Type B pancreatic cell (in vitro differentiated cells): ENCODE measurements at regions not wholly inside any gene's neighbourhood (a gene's known extent, or its start where the extent isn't known, plus 50 kb on each side); places are given as distances from the start of the nearest gene placed in this dataset.

ENCODE experiments used
- DNase-seq: peaks from one replicate; pipeline ENCODE4 v3.0.0; 2021; ENCODE audit warnings: mixed read lengths; ENCODE audit not compliant: unreplicated experiment; ENCODE audit errors: extremely low spot score
- H3K27ac Mint-ChIP-seq: 2 replicates; pipeline ENCODE4 v1.8.0; 2021; ENCODE audit warnings: mild to moderate bottlenecking, mixed read lengths
- H3K27me3 Mint-ChIP-seq: 2 replicates; pipeline ENCODE4 v1.8.0; 2021; ENCODE audit warnings: mixed read lengths
- H3K36me3 Mint-ChIP-seq: 2 replicates; pipeline ENCODE4 v1.8.0; 2021; ENCODE audit warnings: mixed read lengths
- H3K4me1 Mint-ChIP-seq: one replicate; pipeline ENCODE4 v1.8.0; 2021; ENCODE audit warnings: mixed read lengths; ENCODE audit not compliant: unreplicated experiment
- H3K4me3 Mint-ChIP-seq: 2 replicates; pipeline ENCODE4 v1.8.0; 2021; ENCODE audit warnings: mild to moderate bottlenecking, mixed read lengths
- H3K9me3 Mint-ChIP-seq: 2 replicates; pipeline ENCODE4 v1.8.0; 2021; ENCODE audit warnings: mixed read lengths
- TF ChIP-seq, protein P1 (sequence below): fragments of 200-600 bp; sonication (generic); conservative IDR thresholded peaks from 2 replicates; pipeline ENCODE4 v1.5.0; 2021; ENCODE audit warnings: antibody characterized with exemption, mild to moderate bottlenecking

DNA sequence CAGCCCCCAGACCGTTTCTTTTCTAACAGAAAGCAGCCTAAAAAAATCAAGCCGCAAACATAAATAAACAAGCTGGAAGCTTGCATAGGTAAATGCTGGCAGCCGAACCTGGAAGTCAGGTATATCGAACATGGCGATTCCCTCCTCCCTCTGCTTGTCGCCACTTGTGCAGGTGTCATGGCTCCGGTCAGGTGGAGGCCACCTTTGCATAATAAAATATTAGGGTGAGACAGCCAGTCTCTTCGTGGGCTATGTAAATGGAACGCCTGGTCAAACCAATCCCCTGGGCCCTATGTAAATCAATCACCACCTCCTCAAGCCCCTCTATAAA lies 223.9 kb upstream of the DAAM1 start:
- no peaks in the 10 kb centered on the region for H3K27me3 Mint-ChIP-seq
- DNase-seq: no peak
- TF ChIP-seq, protein P1, sequence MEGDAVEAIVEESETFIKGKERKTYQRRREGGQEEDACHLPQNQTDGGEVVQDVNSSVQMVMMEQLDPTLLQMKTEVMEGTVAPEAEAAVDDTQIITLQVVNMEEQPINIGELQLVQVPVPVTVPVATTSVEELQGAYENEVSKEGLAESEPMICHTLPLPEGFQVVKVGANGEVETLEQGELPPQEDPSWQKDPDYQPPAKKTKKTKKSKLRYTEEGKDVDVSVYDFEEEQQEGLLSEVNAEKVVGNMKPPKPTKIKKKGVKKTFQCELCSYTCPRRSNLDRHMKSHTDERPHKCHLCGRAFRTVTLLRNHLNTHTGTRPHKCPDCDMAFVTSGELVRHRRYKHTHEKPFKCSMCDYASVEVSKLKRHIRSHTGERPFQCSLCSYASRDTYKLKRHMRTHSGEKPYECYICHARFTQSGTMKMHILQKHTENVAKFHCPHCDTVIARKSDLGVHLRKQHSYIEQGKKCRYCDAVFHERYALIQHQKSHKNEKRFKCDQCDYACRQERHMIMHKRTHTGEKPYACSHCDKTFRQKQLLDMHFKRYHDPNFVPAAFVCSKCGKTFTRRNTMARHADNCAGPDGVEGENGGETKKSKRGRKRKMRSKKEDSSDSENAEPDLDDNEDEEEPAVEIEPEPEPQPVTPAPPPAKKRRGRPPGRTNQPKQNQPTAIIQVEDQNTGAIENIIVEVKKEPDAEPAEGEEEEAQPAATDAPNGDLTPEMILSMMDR: no peak
- no peak overlapping the region for H3K27ac Mint-ChIP-seq
- H3K9me3 Mint-ChIP-seq: no peaks in the 10 kb centered on the region
- H3K36me3 Mint-ChIP-seq: no peaks in the 10 kb centered on the region
- H3K4me3 Mint-ChIP-seq: no peak overlapping the region
- peaks cover 20% of the 10 kb centered on the region for H3K4me1 Mint-ChIP-seq

DNA sequence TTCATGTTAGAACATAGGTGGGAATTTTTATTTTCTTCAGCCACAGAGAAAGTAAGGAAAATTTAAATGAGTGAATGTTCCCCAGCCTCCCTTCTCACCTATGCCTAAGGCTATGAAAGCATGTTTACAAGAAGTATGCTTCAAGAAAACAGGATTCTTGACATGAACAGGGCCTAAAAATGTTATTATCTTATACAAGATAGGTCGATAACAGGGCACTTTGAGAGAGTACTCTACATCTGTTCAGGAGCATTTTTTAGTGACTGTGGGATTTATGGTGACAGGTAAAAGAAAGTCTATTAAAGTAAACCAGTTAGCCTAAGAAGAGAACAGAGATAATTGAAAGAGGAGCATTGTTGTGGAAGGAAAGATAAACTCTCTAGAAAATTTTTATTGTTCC lies 222.9 kb upstream of the DAAM1 start:
- H3K4me3 Mint-ChIP-seq: no peak overlapping the region
- peaks cover 25% of the 10 kb centered on the region for H3K4me1 Mint-ChIP-seq
- no peak for DNase-seq
- TF ChIP-seq, protein P1: no peak
- H3K36me3 Mint-ChIP-seq: no peaks in the 10 kb centered on the region
- H3K27ac Mint-ChIP-seq: no peak overlapping the region
- no peaks in the 10 kb centered on the region for H3K9me3 Mint-ChIP-seq
- H3K27me3 Mint-ChIP-seq: peaks cover 2% of the 10 kb centered on the region

DNA sequence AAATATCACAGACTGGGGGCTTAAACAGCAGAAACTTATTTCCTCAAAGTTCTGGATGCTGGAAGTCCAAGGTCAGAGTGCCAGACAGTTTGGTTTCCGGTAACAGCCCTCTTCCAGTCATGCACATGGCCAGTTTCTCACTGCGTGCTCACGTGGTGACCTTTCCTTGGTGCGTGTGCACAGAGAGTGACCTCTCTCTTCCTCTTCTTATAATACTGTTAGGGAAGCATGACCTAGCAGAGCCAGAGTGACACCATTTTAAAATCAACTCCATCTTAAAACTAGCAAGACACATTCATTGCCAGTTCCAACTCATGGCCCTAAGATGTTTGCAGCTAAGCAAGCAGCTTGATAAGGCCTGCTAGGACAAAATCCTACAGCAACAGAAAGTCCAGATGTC lies 221.5 kb upstream of the DAAM1 start:
- Mint-ChIP-seq H3K4me1 (peaks cover 30% of the 10 kb centered on the region), H3K27me3 (peaks cover 4% of the 10 kb centered on the region), H3K4me3 (no peak overlapping the region), H3K9me3 (no peaks in the 10 kb centered on the region), H3K27ac (no peak overlapping the region), H3K36me3 (no peaks in the 10 kb centered on the region)
- TF ChIP-seq, protein P1: no peak
- no peak for DNase-seq

DNA sequence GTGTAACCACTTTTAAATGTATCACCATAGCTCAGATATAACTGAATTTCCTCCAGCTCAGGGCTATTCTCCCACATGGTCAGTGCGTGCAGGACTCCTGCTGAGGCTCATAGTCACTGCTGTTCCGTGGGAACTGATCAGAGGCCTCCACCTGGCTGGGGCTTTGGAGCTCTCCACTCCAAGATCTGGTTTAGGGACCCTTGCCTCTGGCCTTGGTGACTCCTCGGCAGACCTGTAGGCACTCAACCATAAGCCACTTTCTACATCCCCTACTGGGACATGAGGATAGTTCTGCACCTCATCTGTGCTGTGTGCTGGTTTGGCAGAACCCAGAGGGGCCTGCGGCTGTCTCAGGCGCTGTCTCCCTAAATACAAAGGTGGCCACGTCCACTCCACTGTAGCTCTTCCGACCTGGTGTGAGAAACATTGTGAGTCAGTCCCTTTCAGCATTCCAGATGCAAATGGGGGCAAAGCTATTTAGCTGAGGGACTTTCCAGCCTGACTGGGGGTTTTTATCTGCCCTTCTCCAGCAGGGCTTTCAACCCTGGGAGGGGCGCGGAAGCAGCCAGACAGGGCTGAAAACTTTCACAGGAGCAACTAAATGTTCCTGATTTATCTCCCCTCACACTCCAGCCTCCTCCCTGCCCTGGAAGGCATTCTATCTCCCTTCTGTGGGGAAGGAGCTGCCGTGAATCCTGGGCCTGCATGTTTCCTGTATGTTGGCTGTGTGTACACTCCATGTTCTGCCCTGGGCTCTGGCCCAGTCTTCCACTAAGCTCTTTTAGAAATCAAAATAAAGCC lies 218.3 kb upstream of the DAAM1 start:
- no peak for DNase-seq
- no peak overlapping the region for H3K4me3 Mint-ChIP-seq
- H3K4me1 Mint-ChIP-seq: peaks cover 25% of the 10 kb centered on the region
- H3K27me3 Mint-ChIP-seq: peaks cover 4% of the 10 kb centered on the region
- H3K36me3 Mint-ChIP-seq: no peaks in the 10 kb centered on the region
- H3K27ac Mint-ChIP-seq: no peak overlapping the region
- TF ChIP-seq, protein P1: no peak
- H3K9me3 Mint-ChIP-seq: no peaks in the 10 kb centered on the region

DNA sequence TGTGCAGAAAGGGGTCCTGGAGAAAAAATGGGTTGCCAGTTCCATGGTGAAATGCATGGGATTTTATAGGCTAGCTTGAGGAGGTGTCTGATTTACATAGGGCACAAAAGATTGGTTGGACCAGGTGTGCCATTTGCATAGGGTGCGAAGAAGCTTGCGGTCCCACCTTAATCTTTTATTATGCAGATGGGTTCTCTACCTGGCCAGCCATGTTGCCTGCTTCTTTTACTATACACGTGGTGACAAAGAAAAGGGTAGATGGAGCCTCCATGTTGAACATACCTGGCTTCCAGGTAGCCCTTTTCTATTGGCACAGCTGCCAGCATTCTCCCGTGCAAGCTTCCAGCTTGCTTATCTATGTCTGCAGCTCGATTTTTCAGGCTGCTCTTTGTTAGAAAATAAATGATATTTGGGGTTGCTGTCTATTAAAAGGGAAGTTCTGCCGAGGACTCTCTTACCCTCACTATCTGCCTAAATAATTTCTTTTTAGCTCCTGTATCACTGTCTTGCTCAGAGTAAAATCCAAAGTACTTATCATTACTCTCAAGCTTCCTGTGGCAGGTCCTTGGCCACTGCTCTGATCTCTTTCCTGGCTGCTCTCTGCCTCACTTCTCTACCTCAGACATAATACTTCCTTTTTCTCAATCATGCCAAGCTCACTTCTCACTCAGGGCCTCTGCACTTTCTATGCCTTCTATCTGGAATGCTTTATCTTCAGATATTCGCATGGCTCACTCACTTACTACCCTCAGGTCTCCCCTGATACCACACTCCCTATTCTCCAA lies 216.0 kb upstream of the DAAM1 start:
- Mint-ChIP-seq H3K27ac (no peak overlapping the region), H3K4me3 (no peak overlapping the region), H3K9me3 (no peaks in the 10 kb centered on the region), H3K27me3 (peaks cover 4% of the 10 kb centered on the region), H3K36me3 (no peaks in the 10 kb centered on the region), H3K4me1 (peaks cover 10% of the 10 kb centered on the region)
- TF ChIP-seq, protein P1: no peak
- DNase-seq: no peak
